ENCODE measurements at regions not wholly inside any gene's neighbourhood (a gene's known extent, or its start where the extent isn't known, plus 50 kb on each side); places are given as distances from the start of the nearest gene placed in this dataset.
"Not testable (repeated sequence)": the region's sequence is repeated elsewhere in the genome, so short reads cannot be mapped to it uniquely, and the experiment has no call there.

DNA sequence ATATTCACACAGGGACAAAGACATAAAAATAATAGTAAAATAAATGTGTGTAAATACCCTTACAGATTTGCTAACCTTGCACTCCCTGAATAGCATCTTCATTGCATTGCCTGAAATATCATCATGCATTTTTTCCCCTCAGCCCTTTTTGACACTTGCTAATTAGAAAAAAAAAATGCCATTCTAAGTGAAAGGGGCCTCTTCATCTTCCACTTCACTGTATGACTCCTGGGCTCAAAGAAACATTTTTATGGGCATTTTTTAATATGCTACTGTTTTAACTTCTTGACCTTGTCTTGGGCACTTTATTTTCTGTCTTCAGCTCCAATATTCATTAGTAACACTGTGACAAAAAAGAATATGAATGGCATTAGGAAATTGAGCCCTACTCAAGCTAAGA is 1424.4 kb downstream of the CDH8 start:
- H3K4me3 ChIP-seq: no peak overlapping the region
- TF ChIP-seq, protein P1, sequence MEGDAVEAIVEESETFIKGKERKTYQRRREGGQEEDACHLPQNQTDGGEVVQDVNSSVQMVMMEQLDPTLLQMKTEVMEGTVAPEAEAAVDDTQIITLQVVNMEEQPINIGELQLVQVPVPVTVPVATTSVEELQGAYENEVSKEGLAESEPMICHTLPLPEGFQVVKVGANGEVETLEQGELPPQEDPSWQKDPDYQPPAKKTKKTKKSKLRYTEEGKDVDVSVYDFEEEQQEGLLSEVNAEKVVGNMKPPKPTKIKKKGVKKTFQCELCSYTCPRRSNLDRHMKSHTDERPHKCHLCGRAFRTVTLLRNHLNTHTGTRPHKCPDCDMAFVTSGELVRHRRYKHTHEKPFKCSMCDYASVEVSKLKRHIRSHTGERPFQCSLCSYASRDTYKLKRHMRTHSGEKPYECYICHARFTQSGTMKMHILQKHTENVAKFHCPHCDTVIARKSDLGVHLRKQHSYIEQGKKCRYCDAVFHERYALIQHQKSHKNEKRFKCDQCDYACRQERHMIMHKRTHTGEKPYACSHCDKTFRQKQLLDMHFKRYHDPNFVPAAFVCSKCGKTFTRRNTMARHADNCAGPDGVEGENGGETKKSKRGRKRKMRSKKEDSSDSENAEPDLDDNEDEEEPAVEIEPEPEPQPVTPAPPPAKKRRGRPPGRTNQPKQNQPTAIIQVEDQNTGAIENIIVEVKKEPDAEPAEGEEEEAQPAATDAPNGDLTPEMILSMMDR (IDR thresholded peaks at IDR 0.05 in 8 of 11, conservative IDR thresholded peaks at IDR 0.05 in 3 of 11): no peak
- no peak for TF ChIP-seq POLR2A (IDR thresholded peaks at IDR 0.05)
- TF ChIP-seq POLR2AphosphoS5 (IDR thresholded peaks at IDR 0.05): no peak
- intact Hi-C loops (cut with DNase I; ENCODE audit: low total_unique reads): no loop called here
- no peak overlapping the region for H3K27ac ChIP-seq
- peaks cover 0 to 3% (median 0%) of the 10 kb centered on the region in 8 donors for H3K9me3 ChIP-seq
- no peaks in the 10 kb centered on the region for H3K27me3 ChIP-seq (replicated peaks in 1 of 7)
- H3K36me3 ChIP-seq: no peaks in the 10 kb centered on the region
- H3K4me1 ChIP-seq: no peaks in the 10 kb centered on the region
- DNase-seq: no peak

DNA sequence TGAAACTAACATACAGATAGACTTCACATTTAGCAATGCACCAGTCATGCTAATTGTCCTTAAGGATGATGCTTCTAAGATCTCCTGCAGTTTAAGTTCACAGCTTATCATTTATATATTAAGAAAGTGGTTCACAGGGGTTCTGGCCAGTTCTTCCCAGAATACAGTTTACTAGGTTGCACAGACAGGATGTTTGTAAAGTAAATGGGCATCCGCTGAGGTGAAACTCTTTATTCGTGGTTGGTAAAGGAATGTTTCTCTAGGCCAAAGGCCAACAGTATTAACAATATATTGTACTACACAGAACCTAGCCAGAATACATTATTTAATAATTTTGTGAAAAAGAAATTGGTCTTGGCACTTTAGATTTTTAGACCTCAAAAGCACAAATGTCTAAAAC is 1427.3 kb downstream of the CDH8 start:
- TF ChIP-seq, protein P1 (IDR thresholded peaks at IDR 0.05 in 8 of 11, conservative IDR thresholded peaks at IDR 0.05 in 3 of 11): no peak
- TF ChIP-seq POLR2AphosphoS5 (IDR thresholded peaks at IDR 0.05): no peak
- no peak for TF ChIP-seq POLR2A (IDR thresholded peaks at IDR 0.05)
- H3K9me3 ChIP-seq: no peaks in the 10 kb centered on the region
- H3K27ac ChIP-seq: no peak overlapping the region
- no peak overlapping the region for H3K4me3 ChIP-seq
- DNase-seq: no peak
- H3K27me3 ChIP-seq (replicated peaks in 1 of 7): no peaks in the 10 kb centered on the region
- H3K4me1 ChIP-seq: no peaks in the 10 kb centered on the region
- H3K36me3 ChIP-seq: no peaks in the 10 kb centered on the region
- 68 to 88% (median 83%) methylated on average over 2 of the region's 2 CpGs for WGBS, 5 donors
- intact Hi-C loops (cut with DNase I; ENCODE audit: low total_unique reads): no loop called here

DNA sequence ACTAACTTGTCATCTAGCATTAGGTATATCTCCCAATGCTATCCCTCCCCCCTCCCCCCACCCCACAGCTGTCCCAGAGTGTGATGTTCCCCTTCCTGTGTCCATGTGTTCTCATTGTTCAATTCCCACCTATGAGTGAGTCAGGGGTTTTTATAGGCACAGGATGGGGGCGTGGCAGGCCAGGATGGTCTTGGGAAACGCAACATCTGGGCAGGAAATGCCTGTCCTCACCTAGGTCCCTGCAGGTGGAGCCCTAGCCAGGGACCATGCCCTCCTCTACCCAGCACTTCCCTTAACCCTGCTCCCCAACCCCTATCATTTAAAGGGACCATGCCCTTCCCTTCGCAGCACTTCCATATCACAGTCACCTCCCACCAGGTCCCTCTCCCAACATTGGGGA is 1430.6 kb downstream of the CDH8 start:
- intact Hi-C loops (cut with DNase I; ENCODE audit: low total_unique reads); H3K27me3 ChIP-seq (replicated peaks in 1 of 7); H3K9me3 ChIP-seq; DNase-seq; H3K4me3 ChIP-seq; H3K36me3 ChIP-seq; H3K4me1 ChIP-seq; H3K27ac ChIP-seq: not testable (repeated sequence)
- 78 to 85% (median 81%) methylated on average over 3 of the region's 3 CpGs for WGBS, 5 donors

DNA sequence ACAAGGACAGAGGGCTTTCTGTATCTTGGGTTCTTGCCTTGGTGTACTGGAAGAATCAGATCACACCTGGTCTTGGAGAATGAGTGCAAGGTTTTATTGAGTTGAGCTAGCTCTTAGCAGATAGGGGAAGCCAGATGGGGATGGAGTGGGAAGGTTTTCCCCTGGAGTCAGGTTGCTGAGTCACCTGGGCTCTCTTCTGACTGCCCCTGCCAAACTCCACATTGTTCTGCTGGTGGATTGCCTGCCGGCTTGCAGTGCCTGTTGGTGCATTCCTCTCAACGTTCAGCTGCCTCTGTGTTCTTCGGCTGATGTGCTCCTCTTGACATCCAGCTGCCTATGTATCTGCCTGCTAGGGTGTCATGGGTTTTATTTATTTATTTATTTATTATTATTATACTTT is 1431.1 kb downstream of the CDH8 start:
- no peak overlapping the region for H3K4me3 ChIP-seq
- no peaks in the 10 kb centered on the region for H3K36me3 ChIP-seq
- no peak for DNase-seq
- 81 to 93% (median 89%) methylated on average over 3 of the region's 3 CpGs for WGBS, 5 donors
- peaks cover 0 to 5% (median 0%) of the 10 kb centered on the region in 8 donors for H3K9me3 ChIP-seq
- TF ChIP-seq POLR2AphosphoS5 (IDR thresholded peaks at IDR 0.05): no peak
- no peak for TF ChIP-seq POLR2A (IDR thresholded peaks at IDR 0.05)
- no peaks in the 10 kb centered on the region for H3K4me1 ChIP-seq
- intact Hi-C loops (cut with DNase I; ENCODE audit: low total_unique reads): no loop called here
- no peak overlapping the region for H3K27ac ChIP-seq
- H3K27me3 ChIP-seq (replicated peaks in 1 of 7): no peaks in the 10 kb centered on the region

DNA sequence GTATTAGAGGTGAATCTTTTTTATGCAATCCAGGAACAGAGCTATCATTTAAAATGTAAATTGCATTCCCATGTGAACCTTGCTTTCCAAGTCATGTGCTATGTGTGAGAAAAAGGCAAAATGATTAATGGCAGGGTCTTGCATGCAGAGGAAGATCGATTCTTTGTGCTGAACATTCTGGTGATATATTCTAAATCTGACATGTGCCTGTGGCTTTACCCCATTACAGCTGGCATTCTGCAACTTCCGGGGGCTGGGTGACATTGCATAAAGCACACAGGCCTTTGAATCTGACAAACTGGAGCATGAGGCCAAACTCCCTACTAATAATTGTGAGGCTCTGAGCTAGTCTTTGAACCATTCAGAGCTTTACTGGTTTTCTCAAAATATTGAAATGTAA is 1449.7 kb downstream of the CDH8 start:
- no peak overlapping the region for H3K4me3 ChIP-seq
- H3K4me1 ChIP-seq: no peaks in the 10 kb centered on the region
- intact Hi-C loops (cut with DNase I; ENCODE audit: low total_unique reads): no loop called here
- no peaks in the 10 kb centered on the region for H3K36me3 ChIP-seq
- 45 to 57% (median 52%) methylated on average over 2 of the region's 2 CpGs for WGBS, 5 donors
- no peak overlapping the region for H3K27ac ChIP-seq
- no peaks in the 10 kb centered on the region for H3K27me3 ChIP-seq (replicated peaks in 1 of 7)
- TF ChIP-seq POLR2AphosphoS5 (IDR thresholded peaks at IDR 0.05) (no peak), POLR2A (IDR thresholded peaks at IDR 0.05) (no peak)
- TF ChIP-seq, protein P1 (IDR thresholded peaks at IDR 0.05 in 8 of 11, conservative IDR thresholded peaks at IDR 0.05 in 3 of 11): no peak
- peaks cover 0 to 16% (median 5%) of the 10 kb centered on the region in 8 donors for H3K9me3 ChIP-seq
- no peak for DNase-seq
